LNCaP clone FGC (cell line): ENCODE measurements at regions not wholly inside any gene's neighbourhood (a gene's known extent, or its start where the extent isn't known, plus 50 kb on each side); places are given as distances from the start of the nearest gene placed in this dataset.

Experiments used
- DNase-seq: peaks from one replicate; pipeline ENCODE4 v3.0.0-alpha.2; 2011; ENCODE audit warnings: low read depth
- H3K4me3 ChIP-seq: 2 replicates; pipeline ENCODE4 v1.5.1; 2011; ENCODE audit warnings: mild to moderate bottlenecking, low read depth, low read length, control low read depth
- TF ChIP-seq, protein P1 (sequence below): IDR thresholded peaks from 2 replicates; pipeline ENCODE4 v1.5.1; 2012; ENCODE audit warnings: mild to moderate bottlenecking; ENCODE audit not compliant: control insufficient read depth, insufficient read depth; ENCODE audit errors: extremely low read depth

DNA sequence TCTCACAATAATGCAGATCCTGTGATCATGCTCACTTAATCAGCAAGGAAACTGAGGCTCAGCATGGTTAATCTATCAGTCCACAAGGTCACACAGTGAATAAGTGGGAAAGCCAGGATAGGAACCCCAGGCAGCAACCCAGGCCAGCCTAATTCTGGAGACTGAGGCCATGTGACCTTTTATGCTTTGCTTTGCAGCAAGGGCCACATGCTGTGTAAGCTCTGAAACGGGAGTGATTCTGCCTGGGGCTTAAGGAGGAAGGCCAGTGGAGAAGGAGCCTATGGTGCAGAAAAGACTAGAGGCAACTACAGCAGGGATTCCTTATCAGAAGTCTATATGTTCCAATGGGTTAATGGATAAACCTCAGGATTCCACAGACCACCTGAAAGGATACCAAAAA lies 157.6 kb upstream of the PPP2R3A start:
- TF ChIP-seq, protein P1, sequence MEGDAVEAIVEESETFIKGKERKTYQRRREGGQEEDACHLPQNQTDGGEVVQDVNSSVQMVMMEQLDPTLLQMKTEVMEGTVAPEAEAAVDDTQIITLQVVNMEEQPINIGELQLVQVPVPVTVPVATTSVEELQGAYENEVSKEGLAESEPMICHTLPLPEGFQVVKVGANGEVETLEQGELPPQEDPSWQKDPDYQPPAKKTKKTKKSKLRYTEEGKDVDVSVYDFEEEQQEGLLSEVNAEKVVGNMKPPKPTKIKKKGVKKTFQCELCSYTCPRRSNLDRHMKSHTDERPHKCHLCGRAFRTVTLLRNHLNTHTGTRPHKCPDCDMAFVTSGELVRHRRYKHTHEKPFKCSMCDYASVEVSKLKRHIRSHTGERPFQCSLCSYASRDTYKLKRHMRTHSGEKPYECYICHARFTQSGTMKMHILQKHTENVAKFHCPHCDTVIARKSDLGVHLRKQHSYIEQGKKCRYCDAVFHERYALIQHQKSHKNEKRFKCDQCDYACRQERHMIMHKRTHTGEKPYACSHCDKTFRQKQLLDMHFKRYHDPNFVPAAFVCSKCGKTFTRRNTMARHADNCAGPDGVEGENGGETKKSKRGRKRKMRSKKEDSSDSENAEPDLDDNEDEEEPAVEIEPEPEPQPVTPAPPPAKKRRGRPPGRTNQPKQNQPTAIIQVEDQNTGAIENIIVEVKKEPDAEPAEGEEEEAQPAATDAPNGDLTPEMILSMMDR: no peak
- DNase-seq: no peak

DNA sequence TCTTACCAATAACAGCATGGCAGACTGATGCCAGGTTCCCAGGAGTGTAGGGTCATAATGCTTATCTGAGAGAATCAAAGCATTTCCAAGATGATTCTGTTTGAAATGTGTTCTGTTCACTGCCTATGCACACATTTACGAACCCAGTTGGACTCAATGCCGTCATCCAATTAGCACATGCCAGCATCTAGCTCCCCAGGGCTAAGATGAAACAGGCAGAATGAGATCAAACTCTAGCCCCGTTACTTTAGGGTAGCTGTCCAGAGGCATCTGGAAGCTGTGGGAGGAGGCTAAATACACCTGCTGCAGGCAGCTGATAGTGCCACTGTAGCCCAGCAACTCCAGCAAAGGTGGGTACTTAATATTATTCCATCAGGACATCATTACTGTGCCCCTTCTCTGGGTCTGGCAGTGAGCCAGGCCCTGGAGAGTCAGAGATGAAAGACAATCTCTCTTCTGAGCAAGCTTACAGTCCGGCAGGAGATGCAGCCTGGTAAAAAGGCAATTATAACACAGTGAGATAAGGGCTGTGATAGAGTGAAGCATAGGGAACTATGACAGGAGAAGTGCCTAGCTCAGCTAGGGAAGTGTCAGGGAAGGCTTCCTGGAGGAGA lies 156.4 kb upstream of the PPP2R3A start:
- no peak overlapping the region for H3K4me3 ChIP-seq
- no peak for DNase-seq
- TF ChIP-seq, protein P1: no peak

More for the DNA sequence above, 157.6 kb upstream of the PPP2R3A start:
- H3K4me3 ChIP-seq: no peak overlapping the region

DNA sequence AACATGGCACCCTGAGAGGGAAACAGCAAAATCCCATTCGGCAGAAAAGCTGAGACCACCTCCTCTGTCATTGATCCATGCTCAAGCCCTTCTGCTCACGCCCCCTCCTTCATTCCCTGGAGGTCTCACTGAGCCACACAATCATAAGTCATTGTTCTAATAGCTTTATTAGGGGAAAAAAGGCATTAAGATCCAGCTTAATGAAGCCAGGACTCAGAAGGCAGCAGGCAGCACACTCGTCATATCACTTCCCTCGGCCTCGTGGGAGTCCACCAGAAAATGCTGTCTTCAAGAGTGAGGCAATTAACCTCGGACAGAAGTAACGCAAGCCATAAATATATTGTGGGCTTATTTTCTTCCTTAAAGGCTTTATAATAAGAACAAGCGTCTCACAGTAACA lies 153.9 kb upstream of the PPP2R3A start:
- DNase-seq: no peak
- TF ChIP-seq, protein P1: no peak
- no peak overlapping the region for H3K4me3 ChIP-seq

DNA sequence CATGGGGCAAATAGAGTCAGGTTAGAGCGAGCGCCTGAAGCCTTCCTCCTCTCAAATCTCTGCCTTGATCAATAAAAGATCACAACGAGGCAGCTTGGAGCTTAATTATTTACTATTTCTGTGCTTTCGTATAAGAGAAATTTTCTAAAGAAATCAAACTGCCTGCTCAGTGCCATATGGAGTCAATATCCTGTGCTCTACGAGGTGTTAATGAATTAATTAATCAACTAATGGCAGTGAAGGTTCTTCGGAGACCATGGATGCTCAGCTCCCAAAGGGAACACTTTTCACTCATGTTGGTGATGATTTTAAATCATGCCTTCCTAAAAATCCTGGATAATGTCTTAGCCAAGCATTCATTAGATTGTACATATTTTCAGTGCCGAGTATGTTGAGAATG lies 153.5 kb upstream of the PPP2R3A start:
- DNase-seq: no peak
- TF ChIP-seq, protein P1: no peak
- H3K4me3 ChIP-seq: no peak overlapping the region

DNA sequence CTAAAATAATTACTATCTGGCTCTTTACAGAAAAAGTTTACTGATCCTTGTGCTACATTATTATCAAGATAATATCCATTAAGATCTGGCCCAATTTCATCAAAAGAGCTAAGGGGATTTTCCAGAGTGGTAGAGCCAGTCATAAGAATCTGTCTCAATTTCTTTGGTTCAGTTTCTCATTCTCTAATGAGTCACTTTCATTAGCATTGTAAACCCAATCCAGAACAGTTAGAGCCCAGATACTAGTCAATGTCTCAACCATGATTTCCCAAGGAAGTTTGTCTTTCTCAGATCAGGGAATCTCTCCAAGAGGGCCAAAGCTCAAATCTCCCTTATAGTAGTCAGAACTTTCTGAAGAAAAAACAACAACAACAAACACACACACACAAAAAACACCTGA lies 131.1 kb upstream of the PPP2R3A start:
- no peak for DNase-seq
- H3K4me3 ChIP-seq: no peak overlapping the region
- TF ChIP-seq, protein P1: no peak

GRCh38 chr3:135837977-135838631 lies 127.4 kb upstream of the PPP2R3A start:
- DNase-seq: no peak
- no peak overlapping the region for H3K4me3 ChIP-seq
- TF ChIP-seq, protein P1: no peak

DNA sequence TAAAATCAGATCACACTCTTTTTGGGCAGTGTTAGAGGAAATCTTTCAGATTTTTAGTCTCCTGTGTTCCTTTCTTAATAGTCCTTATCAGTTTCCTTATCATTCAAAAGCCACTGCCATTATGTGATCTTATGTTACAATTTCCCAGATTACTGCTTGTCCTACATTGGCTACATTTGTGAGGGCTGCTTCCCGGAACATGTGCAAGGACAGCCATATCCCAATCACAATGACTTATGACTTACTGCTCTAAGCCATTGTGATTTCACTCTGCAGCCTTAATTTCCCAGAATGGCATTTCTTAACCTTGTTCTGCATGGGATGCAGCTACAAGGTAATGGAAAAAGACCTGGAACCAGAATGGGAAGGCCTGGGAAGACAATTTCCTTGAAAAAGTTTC lies 125.1 kb upstream of the PPP2R3A start:
- no peak for DNase-seq
- TF ChIP-seq, protein P1: no peak

More for the DNA sequence above, 125.1 kb upstream of the PPP2R3A start:
- H3K4me3 ChIP-seq: no peak overlapping the region
